ENCODE measurements at regions not wholly inside any gene's neighbourhood (a gene's known extent, or its start where the extent isn't known, plus 50 kb on each side); places are given as distances from the start of the nearest gene placed in this dataset.

GRCh38 chr15:46354443-46354842 is 719.6 kb downstream of the SQOR start:
- CTCF ChIA-PET (ENCODE audit: unreplicated experiment) = no interaction called here
- H3K4me2 ChIP-seq (ENCODE audit: low read length) = no peak overlapping the region
- BruUV-seq (replicated peaks) = no TSS peak
- H3K9me3 ChIP-seq (ENCODE audit: low read length) = no peaks in the 10 kb centered on the region
- no peaks in the 10 kb centered on the region for H3K79me2 ChIP-seq (ENCODE audit: insufficient read depth, low read depth, low read length)
- no peak overlapping the region for H3K4me3 ChIP-seq (ENCODE audit: low read depth, low read length, poor library complexity, severe bottlenecking)
- H3K4me1 ChIP-seq (ENCODE audit: insufficient read depth, low read length, poor library complexity, severe bottlenecking) = no peaks in the 10 kb centered on the region
- intact Hi-C loops (cut with micrococcal nuclease; ENCODE audit: unreplicated experiment) = no loop called here
- no peak for DNase-seq (ENCODE audit: low spot score)
- no peak overlapping the region for H2AFZ ChIP-seq (ENCODE audit: low read length)
- POLR2A ChIA-PET = no interaction called here
- TF ChIP-seq EZH2phosphoT487 (IDR thresholded peaks at IDR 0.05; ENCODE audit: borderline replicate concordance, low read depth, low read length) (no peak), CTCF (conservative IDR thresholded peaks at IDR 0.05; ENCODE audit: low read length) (no peak)
- no peaks in the 10 kb centered on the region for H3K36me3 ChIP-seq (ENCODE audit: insufficient read depth, low read length)
- no peak overlapping the region for H3K27ac ChIP-seq (ENCODE audit: low read depth, low read length, poor library complexity, severe bottlenecking)
- no peaks in the 10 kb centered on the region for H3K9me2 ChIP-seq (ENCODE audit: insufficient read depth, low read length)
- H4K20me1 ChIP-seq (ENCODE audit: insufficient read depth, low read length) = no peaks in the 10 kb centered on the region

DNA sequence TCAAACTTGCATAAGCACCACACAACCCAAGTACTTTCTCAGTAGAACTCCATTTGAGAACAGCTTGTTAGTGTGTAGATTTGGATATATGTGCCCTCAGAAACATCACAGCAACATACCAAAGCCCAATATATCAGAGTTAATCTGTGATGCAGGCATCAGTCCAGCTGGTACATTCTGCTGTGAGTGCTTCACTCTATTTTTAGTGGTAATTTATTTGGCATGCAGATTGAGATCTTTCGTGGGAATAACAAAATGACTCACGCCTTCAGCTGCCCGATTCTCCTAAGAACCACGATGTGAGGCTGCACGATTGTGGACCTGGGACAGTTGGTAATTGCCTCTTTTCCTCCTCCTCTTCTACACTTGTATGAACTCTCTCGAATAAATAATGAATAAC is 730.7 kb downstream of the SQOR start:
- no peaks in the 10 kb centered on the region for H3K79me2 ChIP-seq (ENCODE audit: insufficient read depth, low read depth, low read length)
- ChIA-PET CTCF (ENCODE audit: unreplicated experiment) (no interaction called here), POLR2A (no interaction called here)
- no peaks in the 10 kb centered on the region for H3K4me1 ChIP-seq (ENCODE audit: insufficient read depth, low read length, poor library complexity, severe bottlenecking)
- intact Hi-C loops (cut with micrococcal nuclease; ENCODE audit: unreplicated experiment) = no loop called here
- TF ChIP-seq CTCF (conservative IDR thresholded peaks at IDR 0.05; ENCODE audit: low read length) (no peak), EZH2phosphoT487 (IDR thresholded peaks at IDR 0.05; ENCODE audit: borderline replicate concordance, low read depth, low read length) (no peak)
- no peak overlapping the region for H3K27ac ChIP-seq (ENCODE audit: low read depth, low read length, poor library complexity, severe bottlenecking)
- no peak for DNase-seq (ENCODE audit: low spot score)
- no peaks in the 10 kb centered on the region for H3K9me2 ChIP-seq (ENCODE audit: insufficient read depth, low read length)
- no peak overlapping the region for H3K4me2 ChIP-seq (ENCODE audit: low read length)
- no peak overlapping the region for H2AFZ ChIP-seq (ENCODE audit: low read length)
- no peaks in the 10 kb centered on the region for H4K20me1 ChIP-seq (ENCODE audit: insufficient read depth, low read length)
- BruUV-seq (replicated peaks) = no TSS peak
- H3K36me3 ChIP-seq (ENCODE audit: insufficient read depth, low read length) = no peaks in the 10 kb centered on the region
- no peaks in the 10 kb centered on the region for H3K9me3 ChIP-seq (ENCODE audit: low read length)
- H3K4me3 ChIP-seq (ENCODE audit: low read depth, low read length, poor library complexity, severe bottlenecking) = no peak overlapping the region

- TF ChIP-seq CTCF (conservative IDR thresholded peaks at IDR 0.05; ENCODE audit: low read length) (no peak), EZH2phosphoT487 (IDR thresholded peaks at IDR 0.05; ENCODE audit: borderline replicate concordance, low read depth, low read length) (no peak)
- Histone ChIP-seq H2AFZ (ENCODE audit: low read length) (no peak overlapping the region), H3K79me2 (ENCODE audit: insufficient read depth, low read depth, low read length) (no peaks in the 10 kb centered on the region), H3K27ac (ENCODE audit: low read depth, low read length, poor library complexity, severe bottlenecking) (no peak overlapping the region), H3K4me2 (ENCODE audit: low read length) (no peak overlapping the region), H4K20me1 (ENCODE audit: insufficient read depth, low read length) (no peaks in the 10 kb centered on the region), H3K9me3 (ENCODE audit: low read length) (0 out of 2 replicates have a peak, but pooled peaks cover 4% of the 10 kb centered on the region), H3K9me2 (ENCODE audit: insufficient read depth, low read length) (no peaks in the 10 kb centered on the region), H3K4me1 (ENCODE audit: insufficient read depth, low read length, poor library complexity, severe bottlenecking) (no peaks in the 10 kb centered on the region), H3K36me3 (ENCODE audit: insufficient read depth, low read length) (no peaks in the 10 kb centered on the region), H3K4me3 (ENCODE audit: low read depth, low read length, poor library complexity, severe bottlenecking) (no peak overlapping the region)
- intact Hi-C loops (cut with micrococcal nuclease; ENCODE audit: unreplicated experiment) = no loop called here
- ChIA-PET CTCF (ENCODE audit: unreplicated experiment) (no interaction called here), POLR2A (interaction anchor here (0.7 kb wide), 1 partner anchor 271 kb away, joined by 4 read pairs; no protein-coding TSS in a partner anchor)
- no peak for DNase-seq (ENCODE audit: low spot score)
- no TSS peak for BruUV-seq (replicated peaks)
These were observed 731.7 kb downstream of the SQOR start for GRCh38 chr15:46366360-46367007.

All from OCI-LY7 (cell line).